Right lobe of liver (tissue), 6 donors: ENCODE measurements at regions not wholly inside any gene's neighbourhood (a gene's known extent, or its start where the extent isn't known, plus 50 kb on each side); places are given as distances from the start of the nearest gene placed in this dataset.

Experiments
- ATAC-seq, 4 donors: fragments of 200-7000 bp; cut with Tn5 transposase; one replicate each; pipeline ENCODE4 v1.9.1; 2020; ENCODE audit warnings: mild to moderate bottlenecking in 4 of 4, moderate library complexity in 4 of 4
- DNase-seq, 3 donors: peaks; one replicate each; pipeline ENCODE4 v3.0.0-alpha.2; 2020
- H3K27ac ChIP-seq, 3 donors: fragments of 200-600 bp; one replicate each; pipeline ENCODE4 v1.8.0; 2022
- H3K27me3 ChIP-seq, 2 donors: fragments of 200-600 bp; one replicate each; pipeline ENCODE4 v1.8.0; 2022
- H3K36me3 ChIP-seq, 4 donors: fragments of 200-600 bp; sonication (generic) in 1 of 4; one replicate each; pipeline versions ENCODE4 v1.5.1 to v1.8.0; 2017 to 2022; ENCODE audit warnings: control low read depth in 1 of 4
- H3K4me1 ChIP-seq, 4 donors: fragments of 200-600 bp; sonication (generic) in 1 of 4; one replicate each; pipeline versions ENCODE4 v1.5.1 to v1.8.0; 2017 to 2022; ENCODE audit warnings: control low read depth in 1 of 4
- H3K4me3 ChIP-seq, 3 donors: fragments of 200-600 bp; one replicate each; pipeline ENCODE4 v1.8.0; 2022
- H3K9me3 ChIP-seq, 4 donors: fragments of 200-600 bp; sonication (generic) in 1 of 4; one replicate each; pipeline versions ENCODE4 v1.5.1 to v1.8.0; 2017 to 2022; ENCODE audit warnings: control low read depth in 1 of 4
- POLR2A ChIP-seq: fragments of 450-650 bp; IDR thresholded peaks from one replicate; pipeline ENCODE4 v1.6.1; 2017; ENCODE audit warnings: antibody characterized with exemption, mild to moderate bottlenecking
- WGBS: methylation state at CpG from one replicate; pipeline ENCODE4 v1.1.6; 2018; ENCODE audit warnings: low coverage, low lambda C conversion rate; ENCODE audit not compliant: insufficient coverage; ENCODE audit errors: missing lambda C conversion rate; 5-methylcytosine and 5-hydroxymethylcytosine counted together
- intact Hi-C, 2 donors: fragments of 100-400 bp; cut with DNase I; formaldehyde crosslinking; loops; one replicate each; pipeline versions ENCODE4 v1.11.2 to v1.14.1; 2022
- TF ChIP-seq, protein P1 (sequence below), 4 donors: fragments of 200-600 bp in 3 of 4; fragments of 450-650 bp in 1 of 4; IDR thresholded peaks; one replicate each; pipeline versions ENCODE4 v1.5.1 to v1.8.0; 2016 to 2022; ENCODE audit warnings: antibody characterized with exemption in 4 of 4, mild to moderate bottlenecking in 2 of 4
- donor health status: DM: no; HTN: yes; CAD: no.
- donor health status: DM: no; HTN: no; CAD: no.
- donor health status: DM: no; HTN: no; CAD: no.
- donor health status: DM: no; HTN: yes; CAD: no.
- donor health status: DM: no; HTN: yes; CAD: no.

- ATAC-seq (no peak), DNase-seq (no peak)
- Histone ChIP-seq H3K4me1 (no peaks in the 10 kb centered on the region), H3K4me3 (no peak overlapping the region), H3K9me3 (no peaks in the 10 kb centered on the region), H3K36me3 (no peaks in the 10 kb centered on the region), H3K27me3 (no peaks in the 10 kb centered on the region), H3K27ac (no peak overlapping the region)
- TF ChIP-seq, protein P1, sequence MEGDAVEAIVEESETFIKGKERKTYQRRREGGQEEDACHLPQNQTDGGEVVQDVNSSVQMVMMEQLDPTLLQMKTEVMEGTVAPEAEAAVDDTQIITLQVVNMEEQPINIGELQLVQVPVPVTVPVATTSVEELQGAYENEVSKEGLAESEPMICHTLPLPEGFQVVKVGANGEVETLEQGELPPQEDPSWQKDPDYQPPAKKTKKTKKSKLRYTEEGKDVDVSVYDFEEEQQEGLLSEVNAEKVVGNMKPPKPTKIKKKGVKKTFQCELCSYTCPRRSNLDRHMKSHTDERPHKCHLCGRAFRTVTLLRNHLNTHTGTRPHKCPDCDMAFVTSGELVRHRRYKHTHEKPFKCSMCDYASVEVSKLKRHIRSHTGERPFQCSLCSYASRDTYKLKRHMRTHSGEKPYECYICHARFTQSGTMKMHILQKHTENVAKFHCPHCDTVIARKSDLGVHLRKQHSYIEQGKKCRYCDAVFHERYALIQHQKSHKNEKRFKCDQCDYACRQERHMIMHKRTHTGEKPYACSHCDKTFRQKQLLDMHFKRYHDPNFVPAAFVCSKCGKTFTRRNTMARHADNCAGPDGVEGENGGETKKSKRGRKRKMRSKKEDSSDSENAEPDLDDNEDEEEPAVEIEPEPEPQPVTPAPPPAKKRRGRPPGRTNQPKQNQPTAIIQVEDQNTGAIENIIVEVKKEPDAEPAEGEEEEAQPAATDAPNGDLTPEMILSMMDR (IDR thresholded peaks at IDR 0.05), result no peak
- no peak for TF ChIP-seq POLR2A
- intact Hi-C loops, result no loop called here
- WGBS, result 88% methylated on average over 6 of the region's 6 CpGs
Observed at GRCh38 chr2:185990861-185991525, 252.4 kb downstream of the FSIP2 start.

GRCh38 chr2:185998562-185999070 is 260.0 kb downstream of the FSIP2 start:
- WGBS, result 68% methylated on average over 2 of the region's 2 CpGs
- H3K36me3 ChIP-seq, result no peaks in the 10 kb centered on the region
- H3K27me3 ChIP-seq, result no peaks in the 10 kb centered on the region
- no peak for ATAC-seq
- no peak for TF ChIP-seq POLR2A
- TF ChIP-seq, protein P1 (IDR thresholded peaks at IDR 0.05), result no peak
- H3K27ac ChIP-seq, result no peak overlapping the region
- H3K4me3 ChIP-seq, result no peak overlapping the region
- no peak for DNase-seq
- no peaks in the 10 kb centered on the region for H3K4me1 ChIP-seq
- intact Hi-C loops, result no loop called here
- H3K9me3 ChIP-seq, result no peaks in the 10 kb centered on the region

DNA sequence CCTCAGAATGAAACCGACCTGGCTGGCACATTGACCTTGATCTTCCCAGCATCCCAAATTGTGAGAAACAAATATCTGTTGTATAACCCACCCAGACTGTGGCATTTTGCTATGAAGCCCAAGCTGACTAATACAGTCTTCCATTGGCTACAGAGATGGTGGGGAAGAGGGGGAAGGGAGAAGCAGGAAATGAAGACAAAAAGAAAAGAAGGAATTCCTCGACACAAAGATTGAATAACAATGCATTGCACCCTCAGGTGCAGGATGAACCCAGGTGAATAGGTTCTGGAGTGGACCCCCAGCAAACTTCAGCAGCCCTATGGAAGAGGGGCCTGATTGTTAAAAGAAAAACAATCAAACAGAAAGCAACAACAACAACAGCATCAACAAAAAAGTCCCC is 270.7 kb downstream of the FSIP2 start:
- no peak for TF ChIP-seq POLR2A
- TF ChIP-seq, protein P1 (IDR thresholded peaks at IDR 0.05), result no peak
- intact Hi-C loops, result no loop called here
- 70% methylated on average over 2 of the region's 2 CpGs for WGBS

DNA sequence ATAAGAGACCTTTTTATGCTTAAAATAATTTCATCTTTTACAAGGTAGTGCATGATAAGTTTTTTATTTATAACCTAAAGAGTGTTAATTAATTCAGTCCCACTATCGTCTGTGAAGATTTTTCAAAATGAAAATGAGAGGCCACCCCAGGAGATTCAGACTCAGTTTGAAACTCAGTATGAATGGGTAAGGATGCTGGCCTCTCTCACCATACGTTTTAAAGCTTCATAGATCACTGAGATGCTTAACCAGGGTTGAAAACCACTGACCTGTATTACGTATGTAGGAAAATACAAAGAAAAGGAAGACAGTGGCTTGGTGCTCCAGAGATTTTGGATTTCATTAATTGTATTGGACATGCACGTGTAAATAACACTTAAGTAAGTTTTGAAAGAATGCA is 278.7 kb downstream of the FSIP2 start:
- DNase-seq (no peak), ATAC-seq (no peak)
- intact Hi-C loops, result no loop called here
- H3K4me1 ChIP-seq, result no peaks in the 10 kb centered on the region
- no peak overlapping the region for H3K27ac ChIP-seq
- 68% methylated on average over 4 of the region's 4 CpGs for WGBS
- H3K4me3 ChIP-seq, result no peak overlapping the region
- H3K36me3 ChIP-seq, result no peaks in the 10 kb centered on the region
- H3K27me3 ChIP-seq, result no peaks in the 10 kb centered on the region
- H3K9me3 ChIP-seq, result no peaks in the 10 kb centered on the region
- TF ChIP-seq, protein P1 (IDR thresholded peaks at IDR 0.05), result no peak
- no peak for TF ChIP-seq POLR2A

More for the DNA sequence above, 270.7 kb downstream of the FSIP2 start:
- Histone ChIP-seq H3K9me3 (no peaks in the 10 kb centered on the region), H3K4me1 (no peaks in the 10 kb centered on the region), H3K27ac (no peak overlapping the region), H3K27me3 (no peaks in the 10 kb centered on the region), H3K36me3 (no peaks in the 10 kb centered on the region), H3K4me3 (no peak overlapping the region)
- DNase-seq (no peak), ATAC-seq (no peak)
